Activated CD8-positive, alpha-beta memory T cell treated with anti-CD3 and anti-CD28 coated beads for 24 hours (primary cell): ENCODE measurements at regions not wholly inside any gene's neighbourhood (a gene's known extent, or its start where the extent isn't known, plus 50 kb on each side); places are given as distances from the start of the nearest gene placed in this dataset.
A peak's percentile ranks its signal among the peaks of the same experiment; 100 is the strongest.
"Not testable (repeated sequence)": the region's sequence is repeated elsewhere in the genome, so short reads cannot be mapped to it uniquely, and the experiment has no call there.

Experiments
- DNase-seq: peaks from one replicate; pipeline ENCODE4 v3.0.0-alpha.2; 2020

DNA sequence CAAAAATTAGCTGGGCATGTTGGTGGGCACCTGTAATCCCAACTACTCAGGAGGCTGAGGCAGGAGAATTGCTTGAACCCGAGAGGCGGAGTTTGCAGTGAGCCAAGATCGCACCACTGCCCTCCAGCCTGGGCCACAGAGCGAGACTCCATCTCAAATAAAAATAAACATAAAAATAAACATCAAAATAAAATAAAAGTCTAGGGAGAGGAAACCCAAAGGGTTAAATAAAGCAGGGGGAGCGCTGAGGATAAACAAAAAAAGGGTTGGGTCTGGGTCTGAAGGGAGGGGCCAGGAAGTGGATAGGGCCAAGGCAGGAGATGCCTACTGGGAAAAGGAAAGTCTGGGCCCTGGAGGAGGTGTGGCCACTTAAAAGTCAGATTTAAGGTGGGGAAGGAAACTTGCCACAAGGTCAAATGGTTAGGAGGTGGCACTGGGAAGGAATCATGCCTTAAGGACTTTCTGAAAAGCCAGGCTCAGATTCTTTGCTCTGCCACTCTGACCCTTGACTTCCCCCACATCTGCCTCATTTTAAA is 150.0 kb downstream of the ADSS2 start:
- no peak for DNase-seq

DNA sequence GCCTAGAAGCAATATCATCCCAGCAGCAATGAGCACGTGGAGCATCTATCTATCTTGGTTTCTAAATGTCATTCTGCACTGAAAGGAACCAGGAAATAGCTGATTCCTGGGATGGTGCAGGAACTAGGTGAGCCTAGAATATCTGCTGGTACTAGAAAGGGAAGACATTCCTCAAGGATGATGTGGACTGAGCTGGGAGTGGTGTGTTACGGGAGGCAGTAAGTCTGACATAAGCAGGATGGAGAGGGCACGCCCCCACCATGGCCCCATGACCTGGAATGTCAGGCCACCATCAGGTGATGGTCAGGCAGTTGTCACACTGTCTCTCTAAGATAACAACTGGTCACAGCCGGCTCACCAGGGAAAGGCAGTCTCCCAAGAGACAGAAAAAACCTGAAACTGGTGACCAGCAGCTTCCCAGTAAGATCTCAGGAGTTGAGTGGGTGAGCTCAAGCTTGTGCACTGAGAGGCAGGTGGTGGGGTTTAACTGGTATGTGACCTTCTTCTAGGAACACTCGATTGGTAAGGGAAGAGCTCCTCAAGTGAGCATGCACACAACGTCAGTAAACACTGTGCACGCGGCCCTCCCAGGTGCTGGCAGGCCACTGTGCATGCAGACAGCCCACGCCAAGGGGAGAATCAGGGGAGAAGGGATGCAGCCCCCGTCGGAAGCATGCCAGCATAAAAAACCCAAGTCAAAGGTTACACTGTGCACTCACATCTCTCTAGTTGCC is 148.7 kb downstream of the ADSS2 start:
- DNase-seq = no peak

DNA sequence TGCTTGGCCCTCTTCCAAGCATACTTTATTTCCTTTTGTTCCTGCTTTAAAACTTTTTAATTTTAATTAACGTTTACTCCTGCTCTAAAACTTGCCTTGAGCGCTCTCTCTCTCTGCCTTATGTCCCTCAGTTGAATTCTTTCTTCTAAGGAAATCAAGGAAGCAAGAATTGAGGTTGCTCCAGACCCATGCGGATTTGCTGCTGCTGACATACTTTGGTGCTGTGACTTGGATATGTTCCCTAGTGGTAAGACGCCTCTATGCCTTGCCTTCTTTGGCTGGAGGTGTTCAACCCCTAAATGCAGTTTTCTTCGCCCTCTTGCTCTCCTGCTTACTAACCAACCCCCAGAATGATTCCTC is 148.1 kb downstream of the ADSS2 start:
- DNase-seq = no peak

DNA sequence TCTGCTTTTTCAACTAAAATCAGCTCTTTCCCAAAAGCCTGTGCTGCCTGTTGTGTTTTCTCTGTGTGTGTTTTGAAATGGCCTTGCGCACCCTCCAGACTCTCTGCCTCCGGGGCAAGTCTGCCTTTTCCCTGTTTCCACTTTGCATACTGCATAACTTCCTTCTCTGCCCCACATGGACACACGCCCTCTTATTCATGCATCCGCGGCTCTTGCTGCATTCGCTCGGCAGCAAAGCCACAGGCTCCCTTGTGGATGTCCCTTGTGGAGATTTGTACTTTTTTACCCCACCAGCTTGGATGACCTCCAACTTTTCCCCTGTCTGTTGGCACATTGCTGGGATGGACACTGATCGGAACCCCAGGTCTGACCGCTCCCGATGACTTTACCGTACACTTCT is 147.6 kb downstream of the ADSS2 start:
- DNase-seq = no peak

DNA sequence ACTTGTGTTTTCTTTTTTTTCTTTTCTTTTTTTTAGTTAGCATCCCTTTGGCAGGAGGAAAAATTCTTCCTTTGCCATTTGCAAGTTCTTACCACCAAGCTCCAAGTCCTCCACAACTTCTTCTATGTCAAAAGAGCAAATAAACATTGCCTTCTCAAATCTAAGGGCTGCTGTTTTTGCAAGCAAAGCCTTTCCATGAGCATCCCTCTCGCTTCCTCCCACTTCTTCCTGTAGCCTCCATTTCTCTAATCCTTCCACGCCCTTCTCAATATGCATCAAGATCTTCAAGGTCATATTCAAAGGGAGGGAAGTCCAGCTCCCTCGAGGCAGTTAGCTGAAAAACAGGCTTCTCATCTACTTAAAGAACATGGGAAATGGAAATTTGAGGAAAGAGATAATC is 147.1 kb downstream of the ADSS2 start:
- DNase-seq = peak; percentile 5

DNA sequence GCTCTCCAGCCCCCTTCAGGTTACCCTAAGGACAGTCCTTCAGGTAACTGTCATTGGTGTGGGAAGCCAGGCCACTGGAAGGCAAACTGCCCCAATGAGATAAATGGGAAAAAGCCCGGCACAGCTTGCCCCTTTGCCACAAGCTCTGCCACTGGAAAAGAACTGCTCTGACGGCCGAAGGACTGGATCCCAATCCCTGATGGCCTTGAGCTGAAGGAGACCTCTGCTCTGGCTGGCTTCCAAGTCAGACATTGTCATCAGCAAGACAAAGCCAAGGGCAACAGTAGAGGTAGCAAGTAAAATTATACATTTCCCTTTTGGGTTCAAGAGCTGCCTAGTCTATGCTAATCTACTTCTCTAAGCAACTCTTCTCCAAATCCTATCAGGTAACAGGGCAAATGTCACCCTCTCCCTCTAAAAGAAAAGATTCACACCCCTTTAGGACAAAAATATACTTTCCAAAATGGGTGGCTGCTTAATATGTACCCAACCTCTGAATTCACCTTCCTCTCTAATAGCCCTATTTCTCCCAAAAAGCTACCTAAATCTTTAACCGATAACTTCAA is 145.8 kb downstream of the ADSS2 start:
- DNase-seq = peak; percentile 46

DNA sequence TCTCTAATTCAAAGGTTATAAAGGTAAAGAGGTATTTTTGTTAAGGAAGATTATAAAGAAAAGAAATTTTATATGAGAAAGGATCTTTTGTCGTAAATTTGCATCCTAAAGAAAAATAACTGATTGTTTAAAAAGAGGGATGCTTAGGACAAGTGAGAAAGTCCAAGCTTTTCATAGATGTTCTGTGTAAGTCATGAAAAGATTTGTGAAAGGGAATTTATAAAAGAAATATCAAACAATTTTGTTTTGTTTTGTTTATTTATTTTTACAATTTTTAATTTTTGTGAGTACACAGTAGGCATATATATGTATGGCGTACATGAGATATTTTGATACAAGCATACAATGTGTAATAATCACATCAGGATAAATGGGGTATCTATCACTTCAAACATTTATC is 145.2 kb downstream of the ADSS2 start:
- no peak for DNase-seq

DNA sequence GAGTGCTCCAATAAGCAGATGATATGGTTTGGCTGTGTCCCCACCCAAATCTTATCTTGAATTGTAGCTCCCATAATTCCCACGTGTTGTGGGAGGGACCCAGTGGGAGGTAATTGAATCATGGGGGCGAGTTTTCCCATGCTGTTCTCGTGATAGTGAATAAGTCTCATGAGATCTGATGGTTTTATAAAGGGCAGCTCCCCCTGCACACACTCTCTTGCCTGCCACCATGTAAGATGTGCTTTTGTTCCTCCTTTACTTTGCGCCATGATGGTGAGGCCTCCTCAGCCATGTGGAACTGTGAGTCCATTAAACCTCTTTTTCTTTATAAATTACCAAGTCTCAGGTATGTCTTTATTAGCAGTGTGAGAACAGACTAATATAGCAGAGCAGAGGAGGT is 142.5 kb downstream of the ADSS2 start:
- not testable (repeated sequence) for DNase-seq

DNA sequence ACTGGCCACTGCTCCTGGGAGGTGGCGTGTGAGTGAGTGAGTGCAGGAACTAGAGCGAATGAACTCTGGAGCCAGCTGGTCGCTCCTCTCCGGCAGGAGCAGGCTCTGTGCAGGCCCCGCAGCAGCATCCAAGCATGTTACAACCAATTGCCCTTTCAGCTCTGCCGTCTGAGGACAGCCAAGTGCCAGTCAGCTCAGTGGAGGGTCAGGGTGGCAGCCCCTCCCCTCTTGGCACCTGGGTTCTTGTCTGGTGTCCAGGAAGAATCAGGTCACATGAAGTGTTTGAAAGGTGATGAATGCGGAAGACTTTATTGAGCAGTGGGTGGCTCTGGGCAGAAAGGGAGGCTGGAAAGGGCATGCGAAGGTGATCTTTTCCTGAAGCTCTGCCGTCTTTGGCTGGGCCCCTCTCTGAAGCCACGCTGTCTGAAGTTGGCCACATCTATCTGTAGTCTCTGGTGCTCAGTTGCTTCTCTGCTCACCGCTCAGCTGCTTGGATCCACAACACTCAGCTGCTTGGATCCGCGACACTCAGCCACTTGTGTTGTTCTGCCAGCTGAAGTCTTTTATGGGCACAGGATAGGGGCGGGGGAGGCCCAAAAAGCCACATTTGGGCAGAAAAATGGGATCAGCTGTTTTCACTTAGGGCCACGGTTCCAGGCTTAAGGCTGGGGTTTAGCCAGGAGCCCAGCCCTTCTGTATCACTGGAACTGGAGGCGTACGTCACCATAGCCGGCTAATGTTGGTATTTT is 139.8 kb downstream of the ADSS2 start:
- DNase-seq = no peak

DNA sequence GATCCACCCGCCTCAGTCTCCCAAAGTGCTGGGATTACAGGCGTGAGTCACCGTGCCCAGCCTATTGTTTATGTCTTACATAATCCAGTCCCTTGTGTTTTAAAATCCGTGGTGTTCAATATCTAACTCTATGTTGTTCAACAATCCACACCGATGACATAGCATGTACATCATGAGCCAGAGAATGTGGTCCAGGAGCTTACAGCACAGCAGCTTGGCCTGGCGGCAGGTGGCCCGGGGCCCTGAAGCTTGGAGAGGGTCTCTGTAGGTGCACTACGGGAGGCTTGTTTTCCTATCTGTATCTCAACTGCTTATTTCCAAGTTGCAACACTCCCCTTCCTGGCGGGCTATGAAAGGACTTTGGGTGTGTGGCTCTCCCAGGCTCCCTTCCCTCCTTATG is 138.4 kb downstream of the ADSS2 start:
- DNase-seq = no peak

DNA sequence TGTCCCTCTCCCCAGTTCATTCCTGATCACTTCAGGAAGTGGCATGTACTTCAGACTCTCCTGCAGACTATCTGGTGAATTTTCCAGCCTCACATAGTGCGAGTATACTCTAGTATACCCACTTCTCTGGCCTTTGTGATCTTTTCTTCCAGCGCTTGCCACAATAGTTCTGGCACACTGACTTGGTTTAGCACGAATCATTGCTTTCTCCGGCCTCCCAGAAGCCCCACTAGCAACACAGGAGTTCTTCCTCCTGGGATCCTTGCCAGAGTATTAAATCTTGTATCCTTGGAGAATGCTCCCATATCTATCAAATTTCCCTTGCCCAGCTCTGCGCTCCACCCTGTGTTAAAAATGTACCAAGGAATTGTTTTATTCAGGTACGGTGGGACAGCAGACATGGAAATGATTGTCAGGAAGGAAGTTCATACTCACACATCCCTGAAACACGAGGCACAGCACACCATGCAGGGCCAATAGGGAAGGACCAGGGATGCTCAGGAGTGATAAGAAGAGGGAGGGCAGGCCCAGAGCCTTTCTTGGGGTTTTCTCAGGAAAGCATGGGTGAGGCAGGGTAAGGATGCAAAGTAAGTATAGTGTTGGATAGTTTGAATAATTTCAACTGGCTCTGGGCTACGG is 136.7 kb downstream of the ADSS2 start:
- DNase-seq = no peak

DNA sequence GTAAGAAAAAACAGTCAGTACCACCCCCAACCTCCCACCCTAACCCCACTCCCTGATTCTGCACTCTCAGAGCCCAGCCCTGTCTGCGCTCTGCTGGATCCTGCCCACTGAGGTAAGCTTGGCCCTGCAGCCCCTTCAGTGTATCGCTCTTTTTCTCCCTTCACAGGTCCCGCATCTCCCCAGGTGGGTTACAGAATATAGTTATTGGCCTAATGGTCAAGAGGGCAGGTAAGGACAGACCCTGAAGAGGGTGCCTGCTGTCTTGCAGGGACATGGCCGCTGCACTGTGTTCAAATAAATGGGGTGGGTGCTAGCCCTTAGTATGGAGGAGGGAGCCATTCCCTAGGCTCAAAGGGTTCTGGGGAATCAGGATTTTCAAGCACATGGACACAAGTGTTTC is 135.7 kb downstream of the ADSS2 start:
- no peak for DNase-seq

DNA sequence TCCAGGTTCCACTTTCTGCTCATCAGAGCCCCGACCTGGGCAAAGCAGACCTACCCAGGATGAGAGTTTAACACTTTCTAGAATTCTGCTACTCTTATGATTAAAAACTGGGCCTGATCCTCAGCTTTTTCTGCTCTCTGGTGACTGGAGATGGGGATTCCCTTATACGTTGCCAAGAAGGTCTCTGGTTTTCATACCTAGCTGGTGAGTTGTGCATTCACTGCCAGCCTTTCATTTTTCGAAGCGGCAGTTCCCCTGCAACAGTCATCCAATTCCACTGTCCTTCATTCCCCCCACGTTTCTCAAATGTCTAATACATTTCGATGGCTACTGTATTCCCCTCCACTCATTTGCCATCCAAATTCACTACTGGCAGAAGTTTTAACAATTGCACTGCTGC is 135.3 kb downstream of the ADSS2 start:
- DNase-seq = no peak

DNA sequence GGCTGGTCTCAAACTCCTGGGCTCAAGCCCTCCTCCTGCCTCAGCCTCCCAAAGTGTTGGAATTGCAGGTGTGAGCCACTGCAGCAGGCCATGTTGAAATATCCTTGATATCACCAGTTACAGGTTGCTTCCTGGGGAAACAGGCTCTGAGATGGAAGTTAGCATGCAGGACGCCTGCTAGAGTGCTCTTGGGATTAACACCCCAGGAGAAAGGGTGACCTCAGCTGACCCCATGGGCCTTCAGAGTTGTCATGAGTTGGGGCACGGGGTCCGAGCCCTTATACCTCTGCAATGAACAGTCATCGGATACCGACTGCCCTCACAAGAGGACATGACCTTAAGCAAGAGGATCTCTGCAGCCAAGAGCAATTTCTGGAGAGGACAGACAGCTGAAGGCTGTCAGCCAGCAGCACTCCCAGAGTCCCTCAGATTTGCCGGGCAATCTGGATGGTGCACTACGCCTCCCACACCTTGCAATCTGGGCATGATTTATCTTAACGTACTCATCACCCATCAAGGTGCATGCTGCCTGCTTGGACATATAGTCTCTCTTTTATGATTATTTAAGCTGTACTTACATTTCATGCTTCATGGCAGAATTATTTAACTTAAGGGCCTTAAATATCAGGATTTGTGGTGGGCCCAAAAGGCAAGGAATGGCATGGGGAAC is 134.6 kb downstream of the ADSS2 start:
- DNase-seq = no peak

DNA sequence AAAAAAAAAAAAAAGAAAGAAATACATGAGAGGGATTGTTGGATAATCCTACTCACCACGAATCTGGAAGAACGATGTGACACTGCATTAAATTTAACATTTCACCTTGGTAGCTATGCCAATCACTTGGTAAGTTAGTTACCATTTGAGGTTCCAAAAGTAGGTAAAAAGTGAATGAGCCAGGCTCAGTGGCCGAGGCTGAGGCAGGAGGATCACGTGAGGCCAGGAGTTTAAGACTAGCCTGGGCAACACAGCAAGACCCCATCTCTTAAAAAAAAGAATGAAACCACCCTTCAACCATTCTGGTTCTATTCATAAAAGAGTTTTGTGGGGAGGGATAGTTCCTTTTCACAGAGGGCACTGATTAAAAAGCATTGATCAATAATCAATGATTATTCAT is 133.6 kb downstream of the ADSS2 start:
- DNase-seq = no peak

DNA sequence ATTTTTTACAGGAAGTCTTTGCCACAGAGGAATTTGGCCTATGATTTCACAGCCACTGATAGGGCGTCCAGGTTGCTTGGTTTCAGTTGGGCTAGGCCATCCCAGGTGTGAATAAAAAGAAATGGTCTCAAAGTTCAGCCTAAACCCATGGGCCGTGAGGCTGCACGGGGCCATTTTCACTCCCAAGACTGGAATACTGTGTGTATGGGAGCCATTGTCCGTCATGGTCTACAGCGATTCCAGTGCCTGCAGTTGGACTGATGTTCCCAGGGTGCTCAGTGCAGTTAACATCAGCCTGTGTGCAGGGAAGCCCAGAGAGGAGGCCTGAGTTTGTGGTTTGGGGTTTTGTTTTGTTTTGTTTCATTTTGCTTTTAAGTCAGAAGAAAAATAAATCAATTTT is 133.2 kb downstream of the ADSS2 start:
- no peak for DNase-seq

DNA sequence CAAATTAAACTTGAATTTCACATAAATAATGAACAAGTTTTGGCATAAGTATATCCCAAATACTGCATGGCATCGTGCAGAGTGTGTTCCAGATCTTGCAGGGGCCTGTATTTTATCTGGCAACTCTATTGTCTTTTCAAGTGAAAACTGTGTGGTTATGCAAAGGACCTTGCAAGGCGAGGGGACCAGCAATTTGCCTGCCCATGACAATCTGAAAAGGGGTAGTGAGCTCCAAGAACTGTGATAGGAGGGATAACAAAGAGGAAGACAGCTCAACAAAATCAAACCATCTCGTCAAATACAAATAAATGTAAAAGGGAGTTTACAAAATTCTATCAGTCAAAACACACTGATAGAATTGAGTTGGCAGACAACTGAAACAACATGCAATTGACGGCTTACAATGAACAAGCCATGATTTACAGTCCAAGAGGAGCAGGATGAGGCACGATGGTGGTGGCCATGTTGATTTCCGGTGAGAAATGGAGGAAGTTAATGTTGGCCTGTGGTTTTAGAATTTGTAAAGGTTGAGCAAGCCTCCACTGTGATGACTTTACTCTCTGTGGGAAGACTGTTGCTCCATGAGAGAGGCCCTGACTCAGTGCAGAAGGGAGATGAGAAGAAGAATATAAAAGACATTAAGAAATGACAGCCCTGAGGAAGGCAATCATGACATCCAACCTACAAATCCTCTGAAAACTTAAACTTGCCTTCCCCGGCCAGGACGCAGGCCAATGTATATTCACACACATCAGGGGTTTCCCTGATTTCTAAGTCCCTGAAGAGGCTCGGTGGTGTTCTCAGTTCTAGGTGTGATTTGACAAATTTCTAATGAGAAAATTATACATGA is 132.2 kb downstream of the ADSS2 start:
- no peak for DNase-seq

DNA sequence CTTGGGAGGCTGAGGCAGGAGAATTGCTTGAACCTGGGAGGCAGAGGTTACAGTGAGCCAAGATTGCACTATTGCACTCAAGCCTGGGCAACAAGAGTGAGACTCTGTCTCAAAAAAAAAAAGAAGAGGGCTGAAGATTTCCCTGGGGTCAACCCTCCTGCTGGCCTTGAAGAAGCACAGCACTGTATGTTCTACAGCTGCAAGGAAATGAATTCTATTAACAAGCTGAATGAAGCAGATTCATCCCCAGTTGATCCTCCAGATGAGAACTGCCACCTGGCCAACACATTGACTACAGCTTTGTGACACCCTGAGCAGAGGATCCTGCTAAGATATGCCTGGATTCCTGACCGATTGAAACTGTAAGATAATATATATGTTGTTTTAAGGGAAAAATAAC is 129.5 kb downstream of the ADSS2 start:
- peak; percentile 9 for DNase-seq

DNA sequence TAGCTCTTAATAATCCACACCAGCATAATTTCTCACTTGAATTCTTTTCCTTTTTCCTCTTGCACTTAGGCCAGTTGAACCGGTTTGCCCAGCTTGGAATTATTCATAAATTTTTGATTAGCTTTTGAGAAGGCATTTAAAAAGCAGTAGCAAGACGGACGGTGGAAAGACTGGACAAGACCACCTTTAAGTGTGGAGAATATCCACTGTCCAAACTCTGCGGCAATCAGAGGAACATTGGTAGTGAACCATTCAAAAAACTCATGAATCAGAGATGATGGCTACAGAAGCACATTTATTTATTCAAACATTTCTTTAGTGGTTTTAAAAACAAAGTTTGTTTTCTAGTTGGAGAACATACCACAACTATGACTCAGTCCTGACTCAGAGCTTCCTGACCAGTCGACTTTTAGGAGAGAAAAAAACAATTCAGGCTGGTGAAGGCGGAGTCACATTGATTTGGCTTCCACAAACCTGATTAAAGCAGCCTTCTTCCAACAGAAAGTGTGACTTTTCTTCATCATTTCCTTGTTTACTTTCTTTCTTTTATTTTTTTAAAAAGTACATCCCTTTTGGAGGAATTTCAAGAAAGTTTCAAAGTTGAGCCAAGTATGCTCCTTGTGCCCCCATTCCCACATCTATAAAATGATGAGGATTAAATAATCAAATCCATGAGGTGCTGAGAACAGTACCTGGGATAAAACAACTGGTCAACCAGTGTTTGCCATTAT is 128.8 kb downstream of the ADSS2 start:
- DNase-seq = no peak

DNA sequence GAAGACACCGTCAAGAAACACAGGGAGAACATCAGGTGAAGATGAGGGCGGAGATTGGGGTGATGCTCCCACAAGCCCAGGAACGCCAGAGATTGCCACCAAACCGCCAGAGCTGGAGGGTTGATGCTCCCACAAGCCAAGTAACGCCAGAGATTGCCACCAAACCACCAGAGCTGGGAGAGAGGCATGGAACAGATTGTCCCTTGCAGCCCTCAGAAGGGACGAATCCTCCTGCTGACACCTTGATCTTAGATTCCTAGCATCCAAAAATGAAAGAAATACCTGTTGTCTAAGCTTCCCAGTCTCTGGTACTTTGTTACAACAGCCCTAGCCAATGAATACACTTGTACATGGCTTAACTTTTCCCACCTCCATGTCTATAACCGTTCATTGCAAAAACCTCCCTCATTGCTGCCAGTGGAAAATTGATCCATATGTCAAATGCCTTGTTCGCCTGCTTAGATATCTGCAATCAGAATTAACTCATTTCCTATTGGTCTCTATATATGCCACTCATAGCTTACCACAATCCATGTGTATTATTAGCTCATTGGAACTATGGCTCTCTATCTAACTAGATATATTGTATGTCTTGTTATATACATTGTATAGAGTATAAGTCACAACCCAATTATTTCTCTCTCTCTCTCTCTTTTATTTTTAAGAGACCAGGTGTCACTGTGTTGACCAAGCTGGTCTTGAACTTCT is 127.4 kb downstream of the ADSS2 start:
- DNase-seq = no peak
